IMR-90 (cell line): ENCODE measurements at regions not wholly inside any gene's neighbourhood (a gene's known extent, or its start where the extent isn't known, plus 50 kb on each side); places are given as distances from the start of the nearest gene placed in this dataset.

Experiments used
- ATAC-seq: fragments of 200-7000 bp; cut with Tn5 transposase; 2 replicates; pipeline ENCODE4 v1.9.1; 2020; ENCODE audit warnings: low read depth, mild to moderate bottlenecking, moderate library complexity
- BruUV-seq: library from RNA; stranded (reverse); fragments of 400-500 nt; replicated peaks from 2 replicates; lab custom pipeline; 2021; lab: Mats Ljungman, UMichigan
- CTCF ChIA-PET: fragments of 300-600 bp; formaldehyde crosslinking; extraction: SDS; loops from one replicate; lab custom pipeline; 2021; ENCODE audit warnings: antibody characterized with exemption; lab: Yijun Ruan, JAX
- POLR2A ChIA-PET: fragments of 300-600 bp; sonication (Branson Sonifier 250); formaldehyde crosslinking; loops from one replicate; lab custom pipeline; 2022; ENCODE audit warnings: antibody characterized with exemption; ENCODE audit not compliant: unreplicated experiment; lab: Charles Lee
- DNase-seq: peaks from one replicate; pipeline ENCODE4 v3.0.0; 2013
- H2AFZ ChIP-seq: replicated peaks from 2 replicates; pipeline ENCODE3; 2013; ENCODE audit warnings: low read length, mild to moderate bottlenecking; ENCODE audit not compliant: poor library complexity
- H2AK5ac ChIP-seq: 2 replicates; pipeline ENCODE4 v1.6.1; 2013; ENCODE audit warnings: low read depth, low read length, inconsistent platforms
- H2AK9ac ChIP-seq: replicated peaks from 2 replicates; pipeline ENCODE3; 2013; ENCODE audit warnings: mild to moderate bottlenecking, low read depth, low read length, moderate library complexity; ENCODE audit not compliant: poor library complexity
- H2BK120ac ChIP-seq: 2 replicates; pipeline ENCODE4 v1.6.1; 2013; ENCODE audit warnings: low read depth, low read length, inconsistent platforms
- H2BK15ac ChIP-seq: 3 replicates; pipeline ENCODE4 v1.6.1; 2013; ENCODE audit warnings: low read depth, low read length, inconsistent platforms
- H2BK20ac ChIP-seq: 2 replicates; pipeline ENCODE4 v1.6.1; 2013; ENCODE audit warnings: low read depth, mild to moderate bottlenecking, inconsistent platforms, low read length, moderate library complexity
- H2BK5ac ChIP-seq: 2 replicates; pipeline ENCODE4 v1.6.1; 2013; ENCODE audit warnings: mild to moderate bottlenecking, low read depth, low read length, inconsistent platforms; ENCODE audit not compliant: poor library complexity, severe bottlenecking
- H3K14ac ChIP-seq: replicated peaks from 2 replicates; pipeline ENCODE4 v1.6.1; 2013; ENCODE audit warnings: low read depth, low read length, inconsistent platforms
- H3K18ac ChIP-seq: 2 replicates; pipeline ENCODE4 v1.6.1; 2013; ENCODE audit warnings: low read depth, low read length, control low read depth
- H3K23ac ChIP-seq: 2 replicates; pipeline ENCODE4 v1.6.1; 2013; ENCODE audit warnings: low read depth, low read length, inconsistent platforms
- H3K27ac ChIP-seq: 2 replicates; pipeline ENCODE4 v1.5.1; 2013; ENCODE audit warnings: mild to moderate bottlenecking, control low read depth, low read length; ENCODE audit not compliant: insufficient read depth
- H3K27me3 ChIP-seq: 2 replicates; pipeline ENCODE4 v1.6.1; 2013; ENCODE audit warnings: low read length; ENCODE audit not compliant: control insufficient read depth, insufficient read depth
- H3K36me3 ChIP-seq: 2 replicates; pipeline ENCODE4 v1.6.1; 2013; ENCODE audit warnings: low read length, mixed read lengths; ENCODE audit not compliant: control insufficient read depth, insufficient read depth
- H3K4ac ChIP-seq: 2 replicates; pipeline ENCODE4 v1.6.1; 2013; ENCODE audit warnings: low read depth, low read length, inconsistent platforms
- H3K4me1 ChIP-seq: 2 replicates; pipeline ENCODE4 v1.6.1; 2013; ENCODE audit warnings: low read length, mixed read lengths; ENCODE audit not compliant: control insufficient read depth, insufficient read depth
- H3K4me2 ChIP-seq: 2 replicates; pipeline ENCODE4 v1.6.1; 2013; ENCODE audit warnings: low read depth, mild to moderate bottlenecking, control low read depth, low read length, moderate library complexity
- H3K4me3 ChIP-seq: 2 replicates; pipeline ENCODE4 v1.5.1; 2013; ENCODE audit warnings: low read depth, mild to moderate bottlenecking, control low read depth, low read length, moderate library complexity; ENCODE audit not compliant: insufficient read depth
- H3K56ac ChIP-seq: 2 replicates; pipeline ENCODE4 v1.6.1; 2013; ENCODE audit warnings: low read length, inconsistent platforms; ENCODE audit not compliant: insufficient read depth; ENCODE audit errors: extremely low read depth
- H3K79me1 ChIP-seq, 2 experiments: 2 replicates each; pipeline ENCODE4 v1.6.1; 2013; ENCODE audit warnings: low read length in 2 of 2, inconsistent platforms in 1 of 2, low read depth in 1 of 2
- H3K9ac ChIP-seq: 2 replicates; pipeline ENCODE4 v1.6.1; 2013; ENCODE audit warnings: low read depth, low read length, control low read depth
- H3K9me1 ChIP-seq: 2 replicates; pipeline ENCODE4 v1.6.1; 2013; ENCODE audit warnings: low read length, inconsistent platforms; ENCODE audit not compliant: insufficient read depth
- H3K9me3 ChIP-seq: 2 replicates; pipeline ENCODE4 v1.6.1; 2013; ENCODE audit warnings: low read length; ENCODE audit not compliant: control insufficient read depth, insufficient read depth
- H4K20me1 ChIP-seq: 2 replicates; pipeline ENCODE4 v1.6.1; 2013; ENCODE audit warnings: low read length, inconsistent platforms; ENCODE audit not compliant: insufficient read depth
- H4K5ac ChIP-seq: 2 replicates; pipeline ENCODE4 v1.6.1; 2013; ENCODE audit warnings: mild to moderate bottlenecking, low read depth, low read length, control low read depth
- H4K8ac ChIP-seq, 2 experiments: 2 replicates each; pipeline ENCODE4 v1.6.1; 2013; ENCODE audit warnings: low read depth in 2 of 2, low read length in 2 of 2, control low read depth in 1 of 2, inconsistent platforms in 1 of 2
- H4K91ac ChIP-seq: 2 replicates; pipeline ENCODE4 v1.6.1; 2013; ENCODE audit warnings: low read depth, low read length, inconsistent platforms; ENCODE audit not compliant: insufficient read depth
- BHLHE40 ChIP-seq: fragments of 150-350 bp; IDR thresholded peaks from 2 replicates; pipeline ENCODE4 v1.6.1; 2016; ENCODE audit warnings: mild to moderate bottlenecking, low read depth, low read length
- CEBPB ChIP-seq: IDR thresholded peaks from 2 replicates; pipeline ENCODE4 v1.6.1; 2012; ENCODE audit warnings: low read depth, low read length, improper control_type of control experiment
- CTCF ChIP-seq: conservative IDR thresholded peaks from 2 replicates; pipeline ENCODE4 v1.5.1; 2012; ENCODE audit warnings: mild to moderate bottlenecking, low read depth, low read length, improper control_type of control experiment
- ELK1 ChIP-seq: fragments of 150-350 bp; IDR thresholded peaks from 2 replicates; pipeline ENCODE4 v1.6.1; 2016; ENCODE audit warnings: low read depth, mild to moderate bottlenecking, low read length, moderate library complexity, borderline replicate concordance
- FOS ChIP-seq: fragments of 150-350 bp; IDR thresholded peaks from 2 replicates; pipeline ENCODE4 v1.6.1; 2016; ENCODE audit warnings: low read depth, low read length
- MAFK ChIP-seq: IDR thresholded peaks from 2 replicates; pipeline ENCODE4 v1.6.1; 2012; ENCODE audit warnings: low read depth, low read length, improper control_type of control experiment
- MAZ ChIP-seq: IDR thresholded peaks from 2 replicates; pipeline ENCODE4 v1.6.1; 2012; ENCODE audit warnings: low read depth, mild to moderate bottlenecking, low read length, improper control_type of control experiment, moderate library complexity, borderline replicate concordance
- MXI1 ChIP-seq: IDR thresholded peaks from 2 replicates; pipeline ENCODE4 v1.6.1; 2012; ENCODE audit warnings: low read depth, mild to moderate bottlenecking, low read length, moderate library complexity, borderline replicate concordance
- POLR2A ChIP-seq: IDR thresholded peaks from 2 replicates; pipeline ENCODE4 v1.6.1; 2012; ENCODE audit warnings: mild to moderate bottlenecking, low read depth, low read length
- RCOR1 ChIP-seq: IDR thresholded peaks from 2 replicates; pipeline ENCODE4 v1.6.1; 2012; ENCODE audit warnings: mild to moderate bottlenecking, low read length, improper control_type of control experiment; ENCODE audit not compliant: insufficient replicate concordance
- RFX5 ChIP-seq: IDR thresholded peaks from 2 replicates; pipeline ENCODE4 v1.8.0; 2012; ENCODE audit warnings: low read depth, mild to moderate bottlenecking, low read length, moderate library complexity
- SMC3 ChIP-seq: fragments of 150-350 bp; IDR thresholded peaks from 2 replicates; pipeline ENCODE4 v1.6.1; 2016; ENCODE audit warnings: low read depth, mild to moderate bottlenecking, antibody characterized with exemption, low read length, moderate library complexity
- USF2 ChIP-seq: fragments of 150-350 bp; IDR thresholded peaks from 2 replicates; pipeline ENCODE4 v1.6.1; 2017; ENCODE audit warnings: mild to moderate bottlenecking, antibody characterized with exemption, low read length, low read depth
- WGBS, 2 experiments: methylation state at CpG; one replicate each; pipeline versions ENCODE4 v1.1.5 to v1.1.7; 2013; ENCODE audit warnings: missing lambda C conversion rate in 2 of 2; ENCODE audit not compliant: insufficient read length in 1 of 2; ENCODE audit errors: extremely low coverage in 2 of 2; 5-methylcytosine and 5-hydroxymethylcytosine counted together
- dilution Hi-C: fragments of 300-500 bp; cut with HindIII; formaldehyde crosslinking; loops from one replicate; pipeline ENCODE4 v1.14.3; 2018; ENCODE audit warnings: low sequenced_read_pairs; ENCODE audit not compliant: unreplicated experiment
- in situ Hi-C: fragments of 300-500 bp; cut with MboI; formaldehyde crosslinking; loops from 3 replicates; pipeline ENCODE4 v1.14.3; 2019; ENCODE audit warnings: low sequenced_read_pairs, inconsistent platforms, mixed read lengths
- intact Hi-C: fragments of 100-400 bp; cut with micrococcal nuclease; formaldehyde crosslinking; loops from 2 replicates; pipeline ENCODE4 v1.10.0; 2022

- no peak overlapping the region for H2BK120ac ChIP-seq
- no TSS peak for BruUV-seq
- no peak overlapping the region for H3K9ac ChIP-seq
- no peaks in the 10 kb centered on the region for H4K20me1 ChIP-seq
- no peak overlapping the region for H3K4ac ChIP-seq
- no peaks in the 10 kb centered on the region for H3K27me3 ChIP-seq
- intact Hi-C loops (loop anchor here (5.0 to 10.0 kb wide), 2 partner anchors 509 to 797 kb away; no protein-coding TSS in a partner anchor), dilution Hi-C loops (no loop called here), in situ Hi-C loops (no loop called here)
- H2AFZ ChIP-seq: no peak overlapping the region
- no peaks in the 10 kb centered on the region for H3K36me3 ChIP-seq
- no peaks in the 10 kb centered on the region for H3K79me1 ChIP-seq
- no peaks in the 10 kb centered on the region for H3K9me1 ChIP-seq
- H4K5ac ChIP-seq: no peak overlapping the region
- H4K91ac ChIP-seq: no peak overlapping the region
- H3K23ac ChIP-seq: no peak overlapping the region
- ATAC-seq (no peak), DNase-seq (no peak)
- H3K14ac ChIP-seq: no peak overlapping the region
- no peak overlapping the region for H2BK20ac ChIP-seq
- H3K9me3 ChIP-seq: no peaks in the 10 kb centered on the region
- no peak for TF ChIP-seq MXI1
- no peak for TF ChIP-seq POLR2A
- TF ChIP-seq BHLHE40: no peak
- TF ChIP-seq FOS: no peak
- no peak for TF ChIP-seq RCOR1
- TF ChIP-seq MAFK: no peak
- TF ChIP-seq RFX5: no peak
- TF ChIP-seq USF2: no peak
- no peak for TF ChIP-seq MAZ
- TF ChIP-seq CTCF: no peak
- TF ChIP-seq ELK1: no peak
- TF ChIP-seq CEBPB: no peak
- no peak for TF ChIP-seq SMC3
- H3K4me1 ChIP-seq: no peaks in the 10 kb centered on the region
- H3K18ac ChIP-seq: no peak overlapping the region
- H2BK15ac ChIP-seq: no peak overlapping the region
- H2BK5ac ChIP-seq: no peak overlapping the region
- no peak overlapping the region for H3K4me2 ChIP-seq
- POLR2A ChIA-PET: no interaction called here
- H3K27ac ChIP-seq: no peak overlapping the region
- no peak overlapping the region for H3K4me3 ChIP-seq
- H4K8ac ChIP-seq: no peak overlapping the region
- H2AK9ac ChIP-seq: no peak overlapping the region
- CTCF ChIA-PET: no interaction called here
- H2AK5ac ChIP-seq: no peak overlapping the region
- no peak overlapping the region for H3K56ac ChIP-seq
- 100% methylated on average over 1 of the region's 1 CpG; no CpG with 5 or more reads in 1 of the 2 experiments for WGBS, 2 experiments
Measured at GRCh38 chr3:74375653-74376052, 238.8 kb downstream of the CNTN3 start.
